SK-N-SH (cell line): ENCODE measurements at regions not wholly inside any gene's neighbourhood (a gene's known extent, or its start where the extent isn't known, plus 50 kb on each side); places are given as distances from the start of the nearest gene placed in this dataset.

Experiments used
- CTCF ChIA-PET: fragments of 300-600, 350-600 bp; formaldehyde crosslinking; extraction: SDS; loops from one replicate; lab custom pipeline; 2021; lab: Yijun Ruan, JAX
- POLR2A ChIA-PET: fragments of 350-600 bp; sonication (Branson Sonifier 250); formaldehyde crosslinking; extraction: SDS; loops from one replicate; lab custom pipeline; 2020; ENCODE audit warnings: antibody characterized with exemption, inconsistent platforms; lab: Yijun Ruan, JAX
- DNase-seq: peaks from one replicate; pipeline ENCODE4 v3.0.0; 2012
- H2AFZ ChIP-seq: fragments of 200-600 bp; sonication (generic); 2 replicates; pipeline ENCODE4 v1.8.1; 2016; ENCODE audit warnings: antibody characterized with exemption, mild to moderate bottlenecking, low read depth
- H3F3A ChIP-seq: fragments of 200-600 bp; sonication (generic); replicated peaks from 2 replicates; pipeline ENCODE3; 2016; ENCODE audit warnings: antibody characterized with exemption, mild to moderate bottlenecking; ENCODE audit not compliant: insufficient read depth
- H3K27ac ChIP-seq, 2 experiments: fragments of 200-500 bp in 1 of 2; fragments of 200-600 bp in 1 of 2; sonication (Bioruptor generic) in 1 of 2; sonication (generic), shearing (Covaris generic) in 1 of 2; 2 replicates each; pipeline versions ENCODE4 v1.5.1 to v1.6.1; 2014 to 2016; ENCODE audit warnings: low read depth in 2 of 2, inconsistent platforms in 1 of 2, low read length in 1 of 2, mild to moderate bottlenecking in 1 of 2, mixed read lengths in 1 of 2
- H3K27me3 ChIP-seq: fragments of 200-600 bp; sonication (generic), shearing (Covaris generic); 2 replicates; pipeline ENCODE4 v1.6.1; 2016; ENCODE audit warnings: mixed run types; ENCODE audit not compliant: insufficient read depth
- H3K36me3 ChIP-seq, 2 experiments: fragments of 200-500 bp in 1 of 2; fragments of 200-600 bp in 1 of 2; sonication (Bioruptor generic) in 1 of 2; sonication (generic) in 1 of 2; replicated peaks in 1 of 2; 2 replicates each; pipeline versions ENCODE3 to v1.5.1; 2014 to 2016; ENCODE audit warnings: low read length in 1 of 2, mild to moderate bottlenecking in 1 of 2; ENCODE audit not compliant: insufficient read depth in 2 of 2, control insufficient read depth in 1 of 2
- H3K4me1 ChIP-seq, 2 experiments: fragments of 200-500 bp in 1 of 2; fragments of 200-600 bp in 1 of 2; sonication (Bioruptor generic) in 1 of 2; sonication (generic), shearing (Covaris generic) in 1 of 2; 2 replicates each; pipeline versions ENCODE4 v1.5.1 to v1.6.1; 2014 to 2016; ENCODE audit warnings: low read depth in 1 of 2, low read length in 1 of 2, mixed run types in 1 of 2; ENCODE audit not compliant: insufficient read depth in 2 of 2, control insufficient read depth in 1 of 2
- H3K4me2 ChIP-seq: fragments of 200-600 bp; sonication (generic), shearing (Covaris generic); 2 replicates; pipeline ENCODE4 v1.6.1; 2017; ENCODE audit warnings: mixed run types
- H3K4me3 ChIP-seq, 2 experiments: fragments of 200-500 bp in 1 of 2; fragments of 200-600 bp in 1 of 2; sonication (Bioruptor generic) in 1 of 2; sonication (generic), shearing (Covaris generic) in 1 of 2; 2 replicates each; pipeline versions ENCODE4 v1.5.1 to v1.8.1; 2014 to 2016; ENCODE audit warnings: low read depth in 2 of 2, inconsistent platforms in 1 of 2, low read length in 1 of 2, mild to moderate bottlenecking in 1 of 2, mixed read lengths in 1 of 2, moderate library complexity in 1 of 2
- H3K79me2 ChIP-seq: fragments of 200-600 bp; sonication (generic); 2 replicates; pipeline ENCODE4 v1.8.1; 2017; ENCODE audit warnings: mild to moderate bottlenecking; ENCODE audit not compliant: insufficient read depth
- H3K9ac ChIP-seq: fragments of 200-600 bp; sonication (generic); 2 replicates; pipeline ENCODE4 v1.6.1; 2017; ENCODE audit warnings: mixed run types
- H3K9me2 ChIP-seq: fragments of 200-600 bp; sonication (generic); 2 replicates; pipeline ENCODE4 v1.6.1; 2017; ENCODE audit warnings: mixed run types
- H3K9me3 ChIP-seq: fragments of 200-600 bp; sonication (generic); 2 replicates; pipeline ENCODE4 v1.6.1; 2017; ENCODE audit warnings: mixed run types, mild to moderate bottlenecking, moderate library complexity
- H4K20me1 ChIP-seq: fragments of 200-600 bp; sonication (generic); 2 replicates; pipeline ENCODE4 v1.6.1; 2017; ENCODE audit warnings: mild to moderate bottlenecking, mixed run types; ENCODE audit not compliant: insufficient read depth
- CHD2 ChIP-seq: fragments of 150-350 bp; IDR thresholded peaks from 2 replicates; pipeline ENCODE4 v1.6.1; 2018; ENCODE audit warnings: low read length; ENCODE audit not compliant: partially characterized antibody
- CTCF ChIP-seq: fragments of 200-600 bp; sonication (generic); IDR thresholded peaks from 2 replicates; pipeline ENCODE4 v1.6.1; 2017; ENCODE audit warnings: antibody characterized with exemption, mild to moderate bottlenecking, moderate library complexity
- EP300 ChIP-seq, 2 experiments: IDR thresholded peaks; 2 replicates each; pipeline versions ENCODE4 v1.4.0 to v1.6.1; 2012; ENCODE audit warnings: borderline replicate concordance in 1 of 2, low read depth in 1 of 2, low read length in 1 of 2
- FOXJ3 ChIP-seq: sonication (generic); formaldehyde crosslinking; IDR thresholded peaks from 2 replicates; pipeline ENCODE4 v1.5.1; 2020; ENCODE audit warnings: mild to moderate bottlenecking, missing genetic modification reagents
- GABPA ChIP-seq: IDR thresholded peaks from 2 replicates; pipeline ENCODE4 v1.4.0; 2012; ENCODE audit warnings: low read depth, mild to moderate bottlenecking
- IRF3 ChIP-seq: fragments of 150-350 bp; IDR thresholded peaks from 2 replicates; pipeline ENCODE4 v1.6.1; 2016; ENCODE audit warnings: mild to moderate bottlenecking, low read depth, low read length
- PBX3 ChIP-seq: IDR thresholded peaks from 2 replicates; pipeline ENCODE4; 2012
- RFX5 ChIP-seq: IDR thresholded peaks from 2 replicates; pipeline ENCODE4 v1.6.1; 2012; ENCODE audit warnings: mild to moderate bottlenecking, improper control_type of control experiment, low read length
- RXRA ChIP-seq: IDR thresholded peaks from 2 replicates; pipeline ENCODE4 v1.4.0; 2012; ENCODE audit warnings: low read depth, mild to moderate bottlenecking, borderline replicate concordance
- SIN3A ChIP-seq: IDR thresholded peaks from 2 replicates; pipeline ENCODE4 v1.6.1; 2012; ENCODE audit warnings: low read depth, mild to moderate bottlenecking, low read length, moderate library complexity, borderline replicate concordance
- USF1 ChIP-seq: IDR thresholded peaks from 2 replicates; pipeline ENCODE4 v1.4.0; 2012; ENCODE audit warnings: low read depth, borderline replicate concordance
- USF2 ChIP-seq: fragments of 150-350 bp; IDR thresholded peaks from 2 replicates; pipeline ENCODE4 v1.6.1; 2017; ENCODE audit warnings: antibody characterized with exemption, low read length, low read depth, borderline replicate concordance
- WGBS: methylation state at CpG from one replicate; pipeline ENCODE4 v1.1.6; 2017; ENCODE audit warnings: low lambda C conversion rate; 5-methylcytosine and 5-hydroxymethylcytosine counted together

GRCh38 chr5:88389338-88390095 is 120.9 kb upstream of the TMEM161B start:
- H3K79me2 ChIP-seq: no peaks in the 10 kb centered on the region
- no peak for DNase-seq
- H3K4me2 ChIP-seq: no peak overlapping the region
- H3F3A ChIP-seq: no peaks in the 10 kb centered on the region
- no peak overlapping the region for H3K4me3 ChIP-seq
- H4K20me1 ChIP-seq: no peaks in the 10 kb centered on the region
- no peak overlapping the region for H3K9ac ChIP-seq
- POLR2A ChIA-PET: no interaction called here
- TF ChIP-seq GABPA (no peak), CTCF (no peak), USF2 (no peak), EP300 (IDR thresholded peaks at IDR 0.05; ENCODE audit: borderline replicate concordance in 1 of 2, low read depth in 1 of 2, low read length in 1 of 2) (no peak), IRF3 (no peak)
- H3K27ac ChIP-seq: no peak overlapping the region
- CTCF ChIA-PET: no interaction called here
- H3K36me3 ChIP-seq: no peaks in the 10 kb centered on the region
- peaks cover 7% of the 10 kb centered on the region; the same call in 1 of the 2 replicates for H3K27me3 ChIP-seq
- no peaks in the 10 kb centered on the region for H3K4me1 ChIP-seq
- no peaks in the 10 kb centered on the region for H3K9me2 ChIP-seq
- H3K9me3 ChIP-seq: no peaks in the 10 kb centered on the region
- no peak overlapping the region for H2AFZ ChIP-seq
- WGBS: 16% methylated on average over 4 of the region's 4 CpGs

- Histone ChIP-seq H3K27ac (no peak overlapping the region), H3F3A (no peaks in the 10 kb centered on the region), H3K27me3 (peaks cover 7% of the 10 kb centered on the region; the same call in 1 of the 2 replicates), H3K9me2 (no peaks in the 10 kb centered on the region), H2AFZ (no peak overlapping the region), H3K4me2 (no peak overlapping the region), H3K9ac (no peak overlapping the region), H3K4me3 (no peak overlapping the region), H3K4me1 (no peaks in the 10 kb centered on the region), H3K36me3 (no peaks in the 10 kb centered on the region), H4K20me1 (no peaks in the 10 kb centered on the region), H3K79me2 (no peaks in the 10 kb centered on the region), H3K9me3 (no peaks in the 10 kb centered on the region)
- no peak for TF ChIP-seq EP300 (IDR thresholded peaks at IDR 0.05; ENCODE audit: borderline replicate concordance in 1 of 2, low read depth in 1 of 2, low read length in 1 of 2)
- no peak for TF ChIP-seq SIN3A
- no peak for TF ChIP-seq GABPA
- no peak for TF ChIP-seq FOXJ3 (CRISPR knock-in tag)
- TF ChIP-seq USF1: no peak
- no peak for TF ChIP-seq RFX5
- no peak for TF ChIP-seq CHD2
- TF ChIP-seq RXRA: no peak
- no peak for TF ChIP-seq PBX3
- POLR2A ChIA-PET: no interaction called here
- WGBS: 3% methylated on average over 7 of the region's 7 CpGs
- no peak for DNase-seq
- CTCF ChIA-PET: no interaction called here
Observed at GRCh38 chr5:88388476-88389337, 120.1 kb upstream of the TMEM161B start.
